Osteocyte (in vitro differentiated cells): ENCODE measurements at regions not wholly inside any gene's neighbourhood (a gene's known extent, or its start where the extent isn't known, plus 50 kb on each side); places are given as distances from the start of the nearest gene placed in this dataset.

Source experiments
- DNase-seq: peaks from one replicate; pipeline ENCODE4 v3.0.0; 2021; ENCODE audit warnings: mixed read lengths; ENCODE audit not compliant: unreplicated experiment; ENCODE audit errors: extremely low spot score
- H3K27ac Mint-ChIP-seq: one replicate; pipeline ENCODE4 v1.8.0; 2021; ENCODE audit warnings: mild to moderate bottlenecking, mixed read lengths; ENCODE audit not compliant: unreplicated experiment
- H3K27me3 Mint-ChIP-seq: one replicate; pipeline ENCODE4 v1.8.0; 2021; ENCODE audit warnings: mixed read lengths; ENCODE audit not compliant: unreplicated experiment
- H3K36me3 Mint-ChIP-seq: one replicate; pipeline ENCODE4 v1.8.0; 2021; ENCODE audit warnings: mixed read lengths; ENCODE audit not compliant: unreplicated experiment
- H3K4me1 Mint-ChIP-seq: one replicate; pipeline ENCODE4 v1.8.0; 2021; ENCODE audit warnings: mixed read lengths; ENCODE audit not compliant: unreplicated experiment
- H3K4me3 Mint-ChIP-seq: one replicate; pipeline ENCODE4 v1.8.0; 2021; ENCODE audit warnings: mild to moderate bottlenecking, moderate library complexity, mixed read lengths; ENCODE audit not compliant: unreplicated experiment
- H3K9me3 Mint-ChIP-seq: one replicate; pipeline ENCODE4 v1.8.0; 2021; ENCODE audit warnings: mixed read lengths; ENCODE audit not compliant: unreplicated experiment
- TF ChIP-seq, protein P1 (sequence below): fragments of 200-600 bp; sonication (generic); IDR thresholded peaks from 2 replicates; pipeline ENCODE4 v1.5.0; 2021; ENCODE audit warnings: antibody characterized with exemption, mild to moderate bottlenecking, moderate library complexity

- no peaks in the 10 kb centered on the region for H3K36me3 Mint-ChIP-seq
- no peaks in the 10 kb centered on the region for H3K27me3 Mint-ChIP-seq
- no peak overlapping the region for H3K4me3 Mint-ChIP-seq
- TF ChIP-seq, protein P1, sequence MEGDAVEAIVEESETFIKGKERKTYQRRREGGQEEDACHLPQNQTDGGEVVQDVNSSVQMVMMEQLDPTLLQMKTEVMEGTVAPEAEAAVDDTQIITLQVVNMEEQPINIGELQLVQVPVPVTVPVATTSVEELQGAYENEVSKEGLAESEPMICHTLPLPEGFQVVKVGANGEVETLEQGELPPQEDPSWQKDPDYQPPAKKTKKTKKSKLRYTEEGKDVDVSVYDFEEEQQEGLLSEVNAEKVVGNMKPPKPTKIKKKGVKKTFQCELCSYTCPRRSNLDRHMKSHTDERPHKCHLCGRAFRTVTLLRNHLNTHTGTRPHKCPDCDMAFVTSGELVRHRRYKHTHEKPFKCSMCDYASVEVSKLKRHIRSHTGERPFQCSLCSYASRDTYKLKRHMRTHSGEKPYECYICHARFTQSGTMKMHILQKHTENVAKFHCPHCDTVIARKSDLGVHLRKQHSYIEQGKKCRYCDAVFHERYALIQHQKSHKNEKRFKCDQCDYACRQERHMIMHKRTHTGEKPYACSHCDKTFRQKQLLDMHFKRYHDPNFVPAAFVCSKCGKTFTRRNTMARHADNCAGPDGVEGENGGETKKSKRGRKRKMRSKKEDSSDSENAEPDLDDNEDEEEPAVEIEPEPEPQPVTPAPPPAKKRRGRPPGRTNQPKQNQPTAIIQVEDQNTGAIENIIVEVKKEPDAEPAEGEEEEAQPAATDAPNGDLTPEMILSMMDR, result no peak
- H3K9me3 Mint-ChIP-seq, result no peaks in the 10 kb centered on the region
- DNase-seq, result no peak
- peaks cover 15% of the 10 kb centered on the region for H3K4me1 Mint-ChIP-seq
- no peak overlapping the region for H3K27ac Mint-ChIP-seq
Observed at GRCh38 chr2:204317640-204318039, 227.6 kb upstream of the PARD3B start.

- no peaks in the 10 kb centered on the region for H3K27me3 Mint-ChIP-seq
- H3K9me3 Mint-ChIP-seq, result no peaks in the 10 kb centered on the region
- TF ChIP-seq, protein P1, result no peak
- no peak overlapping the region for H3K27ac Mint-ChIP-seq
- no peaks in the 10 kb centered on the region for H3K36me3 Mint-ChIP-seq
- peaks cover 13% of the 10 kb centered on the region for H3K4me1 Mint-ChIP-seq
- no peak for DNase-seq
- no peak overlapping the region for H3K4me3 Mint-ChIP-seq
Observed at GRCh38 chr2:204321027-204321800, 224.1 kb upstream of the PARD3B start.

- Mint-ChIP-seq H3K4me3 (no peak overlapping the region), H3K27ac (no peak overlapping the region), H3K9me3 (no peaks in the 10 kb centered on the region), H3K27me3 (no peaks in the 10 kb centered on the region), H3K4me1 (peaks cover 13% of the 10 kb centered on the region), H3K36me3 (no peaks in the 10 kb centered on the region)
- DNase-seq, result no peak
- TF ChIP-seq, protein P1, result no peak
Observed at GRCh38 chr2:204321910-204322751, 223.1 kb upstream of the PARD3B start.

DNA sequence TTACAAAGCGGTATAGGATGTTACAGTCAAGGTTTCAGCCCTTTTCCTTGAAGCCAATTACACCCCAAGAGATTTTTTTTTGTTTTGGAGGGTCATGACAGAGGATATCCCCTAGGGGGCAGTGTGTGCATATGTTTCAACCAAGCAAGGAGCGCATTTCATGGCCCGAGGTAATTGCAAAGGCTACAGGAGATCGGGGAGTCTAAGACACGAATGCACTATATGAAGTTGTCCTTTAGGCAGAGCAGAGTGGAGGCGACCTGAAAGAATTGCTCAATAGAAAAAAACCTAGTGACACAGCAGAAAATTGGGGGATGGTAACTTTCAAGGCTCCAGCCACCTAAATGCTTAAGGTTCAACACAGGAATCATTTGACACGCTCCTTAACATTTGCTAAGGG, 219.8 kb upstream of the PARD3B start:
- Mint-ChIP-seq H3K27ac (no peak overlapping the region), H3K27me3 (no peaks in the 10 kb centered on the region), H3K4me3 (no peak overlapping the region), H3K4me1 (peaks cover 13% of the 10 kb centered on the region), H3K36me3 (no peaks in the 10 kb centered on the region), H3K9me3 (no peaks in the 10 kb centered on the region)
- TF ChIP-seq, protein P1, result peak; percentile 89
- no peak for DNase-seq

GRCh38 chr2:204328373-204328772, 216.9 kb upstream of the PARD3B start:
- DNase-seq, result no peak
- TF ChIP-seq, protein P1, result no peak
- H3K36me3 Mint-ChIP-seq, result no peaks in the 10 kb centered on the region
- no peak overlapping the region for H3K4me3 Mint-ChIP-seq
- H3K27me3 Mint-ChIP-seq, result no peaks in the 10 kb centered on the region
- H3K9me3 Mint-ChIP-seq, result no peaks in the 10 kb centered on the region
- no peak overlapping the region for H3K27ac Mint-ChIP-seq
- H3K4me1 Mint-ChIP-seq, result peaks cover 2% of the 10 kb centered on the region
